Hypothalamus (tissue), 51 donors: ENCODE measurements at regions not wholly inside any gene's neighbourhood (a gene's known extent, or its start where the extent isn't known, plus 50 kb on each side); places are given as distances from the start of the nearest gene placed in this dataset.
"Not testable (repeated sequence)": the region's sequence is repeated elsewhere in the genome, so short reads cannot be mapped to it uniquely, and the experiment has no call there.

ENCODE experiments used
- DNase-seq, 51 donors: peaks; one replicate each; lab custom pipeline; 2025; lab: John Stamatoyannopoulos, UW

GRCh38 chr15:57767481-57767880 is 61.0 kb downstream of the POLR2M start:
- DNase-seq = no peak

GRCh38 chr15:57769266-57769665 is 62.8 kb downstream of the POLR2M start:
- no peak for DNase-seq

GRCh38 chr15:57770495-57770894 is 64.0 kb downstream of the POLR2M start:
- no peak for DNase-seq

- no peak for DNase-seq
Observed at GRCh38 chr15:57772223-57772957, 65.9 kb downstream of the POLR2M start.

DNA sequence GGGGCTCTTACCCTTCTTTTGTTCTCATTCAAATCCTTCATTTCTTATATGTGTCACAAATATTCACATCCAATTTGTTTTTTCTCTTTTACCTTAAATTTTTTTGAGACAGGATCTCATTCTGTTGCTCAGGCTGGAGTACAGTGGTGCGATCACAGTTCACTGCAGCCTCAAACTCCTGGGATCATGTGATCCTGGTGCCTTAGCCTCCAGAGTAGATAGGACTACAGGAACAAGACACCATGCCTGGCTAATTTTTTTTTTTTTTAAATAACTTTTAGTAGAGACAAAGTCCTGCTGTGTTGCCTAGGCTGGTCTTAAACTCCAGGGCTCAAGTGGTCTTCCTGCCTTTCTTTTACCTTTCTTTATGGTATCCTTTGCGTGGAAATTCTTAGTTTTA is 66.5 kb downstream of the POLR2M start:
- no peak for DNase-seq

GRCh38 chr15:57777003-57777402 is 70.5 kb downstream of the POLR2M start:
- no peak for DNase-seq

- no peak for DNase-seq
Observed at GRCh38 chr15:57780471-57780870, 74.0 kb downstream of the POLR2M start.

GRCh38 chr15:57782731-57783130 is 76.2 kb downstream of the POLR2M start:
- no peak for DNase-seq

DNA sequence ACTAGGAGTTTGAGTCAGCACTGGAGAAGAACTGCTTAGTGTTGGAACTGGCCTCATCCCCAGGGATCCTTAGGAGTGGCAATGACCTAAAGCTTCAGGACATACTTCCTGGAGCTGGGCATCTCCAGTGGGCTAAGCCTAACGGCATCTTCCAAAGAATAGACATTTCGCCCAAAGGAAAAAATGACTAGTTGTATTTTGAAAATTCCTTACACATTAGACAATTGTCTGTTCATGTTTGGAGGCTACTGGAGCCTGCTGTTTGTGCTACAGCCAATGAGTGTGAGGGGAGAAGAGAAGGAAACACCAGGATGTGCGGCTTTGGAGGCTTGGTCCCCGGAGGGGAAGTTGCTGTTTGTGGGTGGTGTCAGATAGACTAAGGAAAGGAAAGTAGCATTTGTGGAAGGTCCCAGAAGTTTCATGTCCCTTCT is 77.6 kb downstream of the POLR2M start:
- DNase-seq = peak in 3 of 51 donors; percentile 6 to 11 (median 7)

DNA sequence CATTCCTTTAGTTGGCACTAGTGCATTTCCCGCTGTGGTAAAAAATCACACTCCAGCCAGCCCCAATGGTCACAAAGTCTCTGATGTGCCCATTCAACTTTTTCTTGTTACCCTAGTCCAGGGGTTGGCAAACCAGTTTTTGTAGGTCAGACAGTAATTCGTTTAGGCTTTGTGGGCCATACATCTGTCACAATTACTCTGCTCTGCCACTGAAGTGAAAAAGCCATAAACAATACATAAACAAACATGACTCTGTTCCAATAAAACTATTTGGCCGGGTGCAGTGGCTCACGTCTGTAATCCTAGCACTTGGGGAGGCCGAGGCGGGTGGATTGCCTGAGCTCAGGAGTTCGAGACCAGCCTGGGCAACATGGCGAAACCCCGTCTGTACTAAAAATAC is 78.5 kb downstream of the POLR2M start:
- DNase-seq = no peak

DNA sequence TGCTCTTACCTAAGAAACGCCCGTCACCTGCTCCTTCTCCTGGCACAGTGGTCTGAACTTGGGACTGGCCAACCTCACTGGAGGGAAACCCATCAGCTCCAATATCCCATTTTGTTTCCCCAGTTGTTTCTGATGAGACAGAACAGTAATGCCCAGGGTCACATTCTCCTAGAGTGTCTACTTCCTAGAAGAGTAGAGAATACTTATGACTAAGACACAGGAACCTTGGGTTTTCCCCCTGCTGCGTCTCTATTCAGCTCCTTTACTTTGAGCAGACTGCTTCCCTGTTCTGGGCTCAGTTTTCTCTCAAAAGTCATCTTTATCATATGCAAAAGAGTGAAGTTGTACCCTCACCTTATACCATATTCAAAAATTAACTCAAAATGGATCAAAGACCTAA is 79.4 kb downstream of the POLR2M start:
- no peak for DNase-seq

- no peak for DNase-seq
Observed at GRCh38 chr15:57789225-57789624, 82.7 kb downstream of the POLR2M start.

GRCh38 chr15:57792724-57793449 is 86.4 kb downstream of the POLR2M start:
- DNase-seq = no peak

GRCh38 chr15:57795261-57795660 is 88.7 kb downstream of the POLR2M start:
- no peak for DNase-seq

DNA sequence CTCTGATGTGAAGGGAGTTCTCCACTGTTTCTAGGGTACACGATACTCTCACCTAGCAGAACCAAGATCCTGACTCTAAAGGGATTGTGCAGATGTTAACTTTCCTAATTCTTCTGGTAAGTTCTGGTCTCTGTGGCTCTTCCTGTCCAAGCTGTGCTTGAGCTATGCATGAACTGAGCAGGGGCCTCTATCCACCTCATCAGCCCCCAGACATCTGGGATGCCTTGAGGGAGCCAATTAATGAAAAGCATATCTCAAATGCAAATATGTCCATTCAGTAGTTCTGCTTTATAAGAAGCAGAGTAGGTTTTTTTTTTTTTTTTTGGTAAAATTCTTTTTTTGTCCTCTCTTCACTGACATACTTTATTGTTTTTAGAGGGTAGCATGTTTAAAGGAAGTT is 89.6 kb downstream of the POLR2M start:
- DNase-seq = no peak

- DNase-seq = no peak
Observed at GRCh38 chr15:57797110-57797509, 90.6 kb downstream of the POLR2M start.

GRCh38 chr15:57797568-57798267 is 91.2 kb downstream of the POLR2M start:
- DNase-seq = no peak

DNA sequence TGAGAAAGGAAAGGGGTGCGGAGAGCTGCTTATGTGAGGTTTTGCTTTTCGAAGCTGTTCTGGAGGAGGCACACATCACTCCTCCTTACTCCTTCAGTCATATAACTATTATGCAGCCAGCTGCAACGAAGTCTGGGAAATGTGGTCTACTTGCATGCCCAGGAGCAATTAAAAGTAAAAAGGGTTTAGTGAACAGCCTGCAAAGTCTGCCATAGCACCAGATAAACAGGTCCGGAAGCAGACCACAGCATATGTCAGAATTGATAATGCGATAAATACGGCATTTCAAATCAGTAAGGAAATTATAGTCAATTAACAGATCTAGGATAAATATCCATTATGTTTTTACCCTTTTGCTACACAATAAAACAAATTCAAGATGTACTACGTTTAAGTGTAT is 99.5 kb downstream of the POLR2M start:
- no peak for DNase-seq

GRCh38 chr15:57809285-57809684 is 102.8 kb downstream of the POLR2M start:
- DNase-seq = not testable (repeated sequence)

DNA sequence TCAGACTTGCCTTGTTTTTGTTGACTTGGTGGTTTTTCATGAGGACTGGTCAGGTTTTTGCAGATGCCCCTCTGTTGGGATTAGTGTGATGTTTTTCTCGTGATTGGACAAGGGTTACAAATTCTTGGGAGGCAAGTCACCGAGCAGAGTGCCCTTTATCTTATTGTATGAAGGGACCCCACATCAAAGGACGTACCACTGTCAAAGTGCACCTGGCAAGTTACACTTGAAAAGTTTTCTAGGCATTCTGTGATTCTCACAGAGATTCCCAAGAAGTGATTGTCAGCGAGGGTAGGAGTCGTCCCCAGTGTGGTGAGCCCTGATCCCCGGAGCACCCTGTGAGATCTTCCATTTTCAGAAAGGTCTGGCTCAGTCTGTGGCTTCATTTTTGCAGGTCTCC is 110.1 kb downstream of the POLR2M start:
- DNase-seq = no peak

DNA sequence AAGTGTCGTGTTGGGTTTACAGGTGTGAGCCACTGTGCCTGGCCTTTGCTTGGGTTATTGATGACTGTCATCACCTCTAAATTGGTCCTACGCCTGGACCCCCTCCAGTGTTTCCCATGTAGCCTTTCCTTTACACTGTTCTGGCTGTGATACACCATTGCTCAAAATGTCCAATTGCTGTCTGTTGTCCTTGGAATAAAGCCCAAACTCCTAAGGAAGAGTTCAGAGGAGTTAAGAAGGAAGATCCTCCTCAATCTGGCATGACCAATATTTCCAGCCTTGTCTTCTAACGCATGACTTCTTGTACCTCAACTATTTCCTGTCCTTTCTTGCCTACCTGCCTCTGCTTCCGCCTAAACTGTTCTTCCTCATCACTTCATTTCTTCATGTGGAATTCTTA is 113.1 kb downstream of the POLR2M start:
- no peak for DNase-seq

GRCh38 chr15:57820119-57820518 is 113.6 kb downstream of the POLR2M start:
- DNase-seq = no peak
